Body of pancreas (tissue), 4 donors: ENCODE measurements at regions not wholly inside any gene's neighbourhood (a gene's known extent, or its start where the extent isn't known, plus 50 kb on each side); places are given as distances from the start of the nearest gene placed in this dataset.

ENCODE experiments used
- POLR2A ChIP-seq, 3 donors: fragments of 450-650 bp; IDR thresholded peaks; one replicate each; pipeline ENCODE4 v1.6.1; 2016; ENCODE audit warnings: antibody characterized with exemption in 3 of 3, mild to moderate bottlenecking in 2 of 3
- TF ChIP-seq, protein P1 (sequence below), 7 experiments: fragments of 450-650 bp in 4 of 7; fragments of 200-600 bp in 3 of 7; sonication (generic) in 3 of 7; IDR thresholded peaks; one replicate each; pipeline ENCODE4 v1.5.1; 2016 to 2019; ENCODE audit warnings: antibody characterized with exemption in 7 of 7

DNA sequence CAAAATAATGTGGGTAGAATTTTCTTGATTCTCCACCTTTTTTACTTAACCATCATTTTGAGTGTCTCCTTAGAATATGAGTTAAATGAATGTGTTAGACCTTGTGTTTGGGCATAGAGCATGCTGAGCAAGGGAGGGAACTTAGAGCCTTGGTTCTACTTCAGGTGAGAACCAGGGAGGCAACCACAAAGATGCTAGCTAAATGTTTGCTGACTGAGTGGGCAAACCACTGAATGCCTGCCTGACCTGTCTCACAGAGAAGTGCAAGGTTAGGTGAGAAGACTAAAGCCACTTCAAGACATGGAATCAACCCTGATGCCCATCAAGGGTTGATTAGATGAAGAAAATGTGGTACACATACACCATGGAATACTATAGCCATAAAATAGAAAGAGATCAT lies 242.6 kb upstream of the ZNF32 start:
- TF ChIP-seq, protein P1, sequence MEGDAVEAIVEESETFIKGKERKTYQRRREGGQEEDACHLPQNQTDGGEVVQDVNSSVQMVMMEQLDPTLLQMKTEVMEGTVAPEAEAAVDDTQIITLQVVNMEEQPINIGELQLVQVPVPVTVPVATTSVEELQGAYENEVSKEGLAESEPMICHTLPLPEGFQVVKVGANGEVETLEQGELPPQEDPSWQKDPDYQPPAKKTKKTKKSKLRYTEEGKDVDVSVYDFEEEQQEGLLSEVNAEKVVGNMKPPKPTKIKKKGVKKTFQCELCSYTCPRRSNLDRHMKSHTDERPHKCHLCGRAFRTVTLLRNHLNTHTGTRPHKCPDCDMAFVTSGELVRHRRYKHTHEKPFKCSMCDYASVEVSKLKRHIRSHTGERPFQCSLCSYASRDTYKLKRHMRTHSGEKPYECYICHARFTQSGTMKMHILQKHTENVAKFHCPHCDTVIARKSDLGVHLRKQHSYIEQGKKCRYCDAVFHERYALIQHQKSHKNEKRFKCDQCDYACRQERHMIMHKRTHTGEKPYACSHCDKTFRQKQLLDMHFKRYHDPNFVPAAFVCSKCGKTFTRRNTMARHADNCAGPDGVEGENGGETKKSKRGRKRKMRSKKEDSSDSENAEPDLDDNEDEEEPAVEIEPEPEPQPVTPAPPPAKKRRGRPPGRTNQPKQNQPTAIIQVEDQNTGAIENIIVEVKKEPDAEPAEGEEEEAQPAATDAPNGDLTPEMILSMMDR (IDR thresholded peaks at IDR 0.05): no peak
- no peak for TF ChIP-seq POLR2A (IDR thresholded peaks at IDR 0.05)
